NK-92 treated with Interleukin-12 subunit alpha and Interleukin-12 subunit beta, amount 100 ng/mL, for 24 hours (cell line): ENCODE measurements at regions not wholly inside any gene's neighbourhood (a gene's known extent, or its start where the extent isn't known, plus 50 kb on each side); places are given as distances from the start of the nearest gene placed in this dataset.
"Not testable (repeated sequence)": the region's sequence is repeated elsewhere in the genome, so short reads cannot be mapped to it uniquely, and the experiment has no call there.

Experiments used
- DNase-seq: peaks from one replicate; lab custom pipeline; 2025; lab: John Stamatoyannopoulos, UW

- DNase-seq: not testable (repeated sequence)
These were observed 1373.8 kb upstream of the DEFB115 start for GRCh38 chr20:29883514-29884219.

- not testable (repeated sequence) for DNase-seq
These were observed 1373.1 kb upstream of the DEFB115 start for GRCh38 chr20:29884322-29884721.

- not testable (repeated sequence) for DNase-seq
These were observed 1371.9 kb upstream of the DEFB115 start for GRCh38 chr20:29885282-29886185.

- DNase-seq: not testable (repeated sequence)
These were observed 1365.9 kb upstream of the DEFB115 start for GRCh38 chr20:29891555-29891954.
